Erythroblast (primary cell): ENCODE measurements at regions not wholly inside any gene's neighbourhood (a gene's known extent, or its start where the extent isn't known, plus 50 kb on each side); places are given as distances from the start of the nearest gene placed in this dataset.
"Not testable (repeated sequence)": the region's sequence is repeated elsewhere in the genome, so short reads cannot be mapped to it uniquely, and the experiment has no call there.

ENCODE experiments used
- GATA1 ChIP-seq: IDR thresholded peaks from 2 replicates; pipeline ENCODE4 v1.6.1; 2011; ENCODE audit warnings: low read depth, mild to moderate bottlenecking, control low read depth, low read length, moderate library complexity
- POLR2A ChIP-seq: IDR thresholded peaks from 2 replicates; pipeline ENCODE4 v1.6.1; 2011; ENCODE audit warnings: mild to moderate bottlenecking, low read length

- TF ChIP-seq POLR2A, GATA1: not testable (repeated sequence)
These were observed 96.5 kb downstream of the CHCHD4 start for GRCh38 chr3:14028122-14028521.
